ENCODE measurements at regions not wholly inside any gene's neighbourhood (a gene's known extent, or its start where the extent isn't known, plus 50 kb on each side); places are given as distances from the start of the nearest gene placed in this dataset.

DNA sequence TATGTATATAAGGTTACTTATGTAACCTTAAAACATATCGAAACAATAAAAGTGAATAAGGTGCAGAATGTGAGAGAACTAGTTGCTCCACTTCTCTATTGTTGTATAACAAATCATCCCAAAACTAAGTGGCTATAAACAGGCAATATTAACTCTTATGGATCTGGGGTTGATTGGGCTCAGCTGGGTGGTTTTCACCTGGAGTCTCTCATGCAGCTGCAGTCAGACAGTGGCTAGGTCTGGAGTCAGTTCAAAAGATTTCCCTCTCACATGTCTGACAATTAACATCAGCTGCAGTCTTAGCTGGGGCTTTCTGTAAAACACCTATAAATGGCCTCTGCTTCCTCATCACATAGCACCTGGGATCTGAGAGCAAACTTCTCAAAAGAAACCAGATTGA, 288.4 kb upstream of the SASH1 start:
- TF ChIP-seq, protein P1, sequence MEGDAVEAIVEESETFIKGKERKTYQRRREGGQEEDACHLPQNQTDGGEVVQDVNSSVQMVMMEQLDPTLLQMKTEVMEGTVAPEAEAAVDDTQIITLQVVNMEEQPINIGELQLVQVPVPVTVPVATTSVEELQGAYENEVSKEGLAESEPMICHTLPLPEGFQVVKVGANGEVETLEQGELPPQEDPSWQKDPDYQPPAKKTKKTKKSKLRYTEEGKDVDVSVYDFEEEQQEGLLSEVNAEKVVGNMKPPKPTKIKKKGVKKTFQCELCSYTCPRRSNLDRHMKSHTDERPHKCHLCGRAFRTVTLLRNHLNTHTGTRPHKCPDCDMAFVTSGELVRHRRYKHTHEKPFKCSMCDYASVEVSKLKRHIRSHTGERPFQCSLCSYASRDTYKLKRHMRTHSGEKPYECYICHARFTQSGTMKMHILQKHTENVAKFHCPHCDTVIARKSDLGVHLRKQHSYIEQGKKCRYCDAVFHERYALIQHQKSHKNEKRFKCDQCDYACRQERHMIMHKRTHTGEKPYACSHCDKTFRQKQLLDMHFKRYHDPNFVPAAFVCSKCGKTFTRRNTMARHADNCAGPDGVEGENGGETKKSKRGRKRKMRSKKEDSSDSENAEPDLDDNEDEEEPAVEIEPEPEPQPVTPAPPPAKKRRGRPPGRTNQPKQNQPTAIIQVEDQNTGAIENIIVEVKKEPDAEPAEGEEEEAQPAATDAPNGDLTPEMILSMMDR (IDR thresholded peaks at IDR 0.05; ENCODE audit: low read length): no peak
- no peak for TF ChIP-seq EZH2 (IDR thresholded peaks at IDR 0.05; ENCODE audit: borderline replicate concordance, low read length)

All from OCI-LY1 (cell line).